Body of pancreas (tissue), 4 donors: ENCODE measurements at regions not wholly inside any gene's neighbourhood (a gene's known extent, or its start where the extent isn't known, plus 50 kb on each side); places are given as distances from the start of the nearest gene placed in this dataset.

Experiments
- ATAC-seq: fragments of 150-250 bp; one replicate; pipeline ENCODE4 v1.9.1; 2016
- DNase-seq, 4 donors: peaks; one replicate each; pipeline ENCODE4 v3.0.0-alpha.2; 2019
- H3K27ac ChIP-seq, 4 donors: fragments of 200-600 bp; sonication (generic); 1 replicate in 3 of 4; 2 replicates in 1 of 4; pipeline versions ENCODE4 v1.5.1 to v1.6.1; 2016 to 2019; ENCODE audit warnings: mild to moderate bottlenecking in 1 of 4, mixed read lengths in 1 of 4, moderate library complexity in 1 of 4
- H3K27me3 ChIP-seq, 2 donors: fragments of 200-600 bp; sonication (generic); one replicate each; pipeline ENCODE4 v1.6.0; 2016; ENCODE audit warnings: mild to moderate bottlenecking in 1 of 2
- H3K36me3 ChIP-seq, 2 donors: fragments of 200-600 bp; sonication (generic); replicated peaks in 1 of 2; 2 replicates each; pipeline ENCODE4 v1.5.1; 2016; ENCODE audit warnings: low read depth in 2 of 2; ENCODE audit not compliant: insufficient read depth in 1 of 2
- H3K4me1 ChIP-seq: fragments of 200-600 bp; sonication (generic); one replicate; pipeline ENCODE4 v1.6.0; 2016
- H3K4me3 ChIP-seq, 2 donors: fragments of 200-600 bp; sonication (generic); 1 replicate in 1 of 2; 2 replicates in 1 of 2; pipeline ENCODE4 v1.5.1; 2016 to 2019
- H3K9me3 ChIP-seq, 3 donors: fragments of 200-600 bp; sonication (generic); 1 replicate in 2 of 3; 2 replicates in 1 of 3; pipeline ENCODE4 v1.5.1; 2016
- POLR2A ChIP-seq, 3 donors: fragments of 450-650 bp; IDR thresholded peaks; one replicate each; pipeline ENCODE4 v1.6.1; 2016; ENCODE audit warnings: antibody characterized with exemption in 3 of 3, mild to moderate bottlenecking in 2 of 3
- WGBS, 2 donors: methylation state at CpG; one replicate each; pipeline ENCODE4 v1.1.5; 2017; 5-methylcytosine and 5-hydroxymethylcytosine counted together
- intact Hi-C: fragments of 100-400 bp; cut with DNase I; formaldehyde crosslinking; loops from one replicate; pipeline ENCODE4 v1.15.1; 2023
- TF ChIP-seq, protein P1 (sequence below), 7 experiments: fragments of 450-650 bp in 4 of 7; fragments of 200-600 bp in 3 of 7; sonication (generic) in 3 of 7; IDR thresholded peaks; one replicate each; pipeline ENCODE4 v1.5.1; 2016 to 2019; ENCODE audit warnings: antibody characterized with exemption in 7 of 7

- H3K27me3 ChIP-seq: no peaks in the 10 kb centered on the region
- ATAC-seq (no peak), DNase-seq (no peak)
- no peak overlapping the region for H3K27ac ChIP-seq
- intact Hi-C loops: no loop called here
- H3K4me3 ChIP-seq: no peak overlapping the region
- H3K4me1 ChIP-seq: no peaks in the 10 kb centered on the region
- H3K9me3 ChIP-seq: no peaks in the 10 kb centered on the region
- TF ChIP-seq, protein P1, sequence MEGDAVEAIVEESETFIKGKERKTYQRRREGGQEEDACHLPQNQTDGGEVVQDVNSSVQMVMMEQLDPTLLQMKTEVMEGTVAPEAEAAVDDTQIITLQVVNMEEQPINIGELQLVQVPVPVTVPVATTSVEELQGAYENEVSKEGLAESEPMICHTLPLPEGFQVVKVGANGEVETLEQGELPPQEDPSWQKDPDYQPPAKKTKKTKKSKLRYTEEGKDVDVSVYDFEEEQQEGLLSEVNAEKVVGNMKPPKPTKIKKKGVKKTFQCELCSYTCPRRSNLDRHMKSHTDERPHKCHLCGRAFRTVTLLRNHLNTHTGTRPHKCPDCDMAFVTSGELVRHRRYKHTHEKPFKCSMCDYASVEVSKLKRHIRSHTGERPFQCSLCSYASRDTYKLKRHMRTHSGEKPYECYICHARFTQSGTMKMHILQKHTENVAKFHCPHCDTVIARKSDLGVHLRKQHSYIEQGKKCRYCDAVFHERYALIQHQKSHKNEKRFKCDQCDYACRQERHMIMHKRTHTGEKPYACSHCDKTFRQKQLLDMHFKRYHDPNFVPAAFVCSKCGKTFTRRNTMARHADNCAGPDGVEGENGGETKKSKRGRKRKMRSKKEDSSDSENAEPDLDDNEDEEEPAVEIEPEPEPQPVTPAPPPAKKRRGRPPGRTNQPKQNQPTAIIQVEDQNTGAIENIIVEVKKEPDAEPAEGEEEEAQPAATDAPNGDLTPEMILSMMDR (IDR thresholded peaks at IDR 0.05): no peak
- no peak for TF ChIP-seq POLR2A (IDR thresholded peaks at IDR 0.05)
- H3K36me3 ChIP-seq: no peaks in the 10 kb centered on the region
- 63 to 76% methylated on average over 1 of the region's 1 CpG for whole genome bisulfite sequencing, 2 donors
Observed at GRCh38 chr18:2478662-2479061, 92.6 kb downstream of the METTL4 start.

DNA sequence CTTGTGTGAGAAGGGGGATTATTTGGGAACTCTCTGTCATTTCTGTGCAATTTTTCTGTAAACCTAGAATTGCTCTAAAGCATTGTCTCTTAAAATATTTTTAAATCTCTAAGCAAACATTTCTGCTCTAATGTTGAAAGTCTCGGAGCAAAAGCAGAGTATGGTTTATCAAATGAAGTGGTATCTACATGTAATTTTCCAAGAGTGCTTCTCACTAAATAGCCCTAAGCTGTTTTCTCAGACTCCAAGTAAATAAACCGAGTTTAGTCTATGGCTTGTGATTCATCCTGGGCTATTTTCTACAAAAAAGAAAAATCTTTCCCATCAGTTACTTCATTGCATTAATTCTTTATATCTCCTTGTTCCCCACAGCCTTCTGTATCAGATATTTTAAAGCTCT lies 90.8 kb downstream of the METTL4 start:
- Histone ChIP-seq H3K4me3 (no peak overlapping the region), H3K36me3 (no peaks in the 10 kb centered on the region), H3K9me3 (no peaks in the 10 kb centered on the region), H3K27me3 (no peaks in the 10 kb centered on the region), H3K4me1 (no peaks in the 10 kb centered on the region), H3K27ac (no peak overlapping the region)
- 72 to 87% methylated on average over 2 of the region's 2 CpGs for WGBS, 2 donors
- DNase-seq: no peak
- no peak for ATAC-seq
- intact Hi-C loops: no loop called here
- no peak for TF ChIP-seq POLR2A (IDR thresholded peaks at IDR 0.05)
- TF ChIP-seq, protein P1 (IDR thresholded peaks at IDR 0.05): no peak

- Histone ChIP-seq H3K4me3 (no peak overlapping the region), H3K4me1 (no peaks in the 10 kb centered on the region), H3K27me3 (no peaks in the 10 kb centered on the region), H3K36me3 (no peaks in the 10 kb centered on the region), H3K9me3 (no peaks in the 10 kb centered on the region), H3K27ac (no peak overlapping the region)
- WGBS, 2 donors: 85 to 93% methylated on average over 2 of the region's 2 CpGs
- ATAC-seq: no peak
- TF ChIP-seq, protein P1 (IDR thresholded peaks at IDR 0.05): no peak
- TF ChIP-seq POLR2A (IDR thresholded peaks at IDR 0.05): no peak
- no peak for DNase-seq
- intact Hi-C loops: no loop called here
Observed at GRCh38 chr18:2482706-2483475, 88.4 kb downstream of the METTL4 start.

DNA sequence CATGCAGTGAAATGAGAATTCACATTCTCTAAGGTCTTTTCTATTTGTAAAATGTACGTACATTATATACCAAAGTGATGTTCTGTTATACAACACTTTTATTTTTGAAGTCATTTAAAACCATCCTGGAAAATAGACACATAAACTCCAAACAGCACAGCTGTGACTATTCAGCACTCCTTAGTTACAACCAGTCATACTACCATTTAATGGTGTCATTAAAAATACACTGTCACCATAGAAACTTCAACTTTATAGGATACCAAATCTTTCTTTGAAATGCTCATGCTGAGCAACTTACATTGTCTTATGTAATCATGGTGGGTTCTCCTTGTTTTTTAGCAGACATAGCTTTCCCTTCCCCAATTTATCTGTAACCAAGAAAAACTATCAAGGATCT lies 85.3 kb downstream of the METTL4 start:
- intact Hi-C loops: no loop called here
- TF ChIP-seq POLR2A (IDR thresholded peaks at IDR 0.05): no peak
- TF ChIP-seq, protein P1 (IDR thresholded peaks at IDR 0.05): no peak
- DNase-seq: no peak
- H3K4me1 ChIP-seq: no peaks in the 10 kb centered on the region
- H3K9me3 ChIP-seq: no peaks in the 10 kb centered on the region
- 88 to 97% methylated on average over 1 of the region's 1 CpG for WGBS, 2 donors
- no peak for ATAC-seq
- no peaks in the 10 kb centered on the region for H3K27me3 ChIP-seq
- no peak overlapping the region for H3K4me3 ChIP-seq
- no peak overlapping the region for H3K27ac ChIP-seq
- no peaks in the 10 kb centered on the region for H3K36me3 ChIP-seq

GRCh38 chr18:2486426-2486825 lies 84.9 kb downstream of the METTL4 start:
- no peaks in the 10 kb centered on the region for H3K9me3 ChIP-seq
- no peaks in the 10 kb centered on the region for H3K27me3 ChIP-seq
- H3K4me3 ChIP-seq: no peak overlapping the region
- no peak for ATAC-seq
- H3K27ac ChIP-seq: no peak overlapping the region
- WGBS, 2 donors: 15 to 31% methylated on average over 4 of the region's 4 CpGs
- no peaks in the 10 kb centered on the region for H3K4me1 ChIP-seq
- DNase-seq: no peak
- intact Hi-C loops: no loop called here
- TF ChIP-seq, protein P1 (IDR thresholded peaks at IDR 0.05): no peak
- TF ChIP-seq POLR2A (IDR thresholded peaks at IDR 0.05): no peak
- H3K36me3 ChIP-seq: no peaks in the 10 kb centered on the region
